Heart right ventricle (tissue), 16 donors: ENCODE measurements at regions not wholly inside any gene's neighbourhood (a gene's known extent, or its start where the extent isn't known, plus 50 kb on each side); places are given as distances from the start of the nearest gene placed in this dataset.

Experiments used
- ATAC-seq, 8 donors: fragments of 200-7000 bp; cut with Tn5 transposase; one replicate each; pipeline ENCODE4 v1.9.1; 2020; ENCODE audit warnings: mild to moderate bottlenecking in 8 of 8, moderate library complexity in 8 of 8, moderate number of reproducible peaks in 1 of 8
- DNase-seq, 2 donors: peaks; one replicate each; pipeline ENCODE4 v3.0.0-alpha.2; 2020
- H3K27ac ChIP-seq, 10 donors: fragments of 200-600 bp; sonication (generic) in 2 of 10; one replicate each; pipeline versions ENCODE4 v1.5.0 to v1.8.0; 2020 to 2022; ENCODE audit warnings: mild to moderate bottlenecking in 3 of 10
- H3K27me3 ChIP-seq, 7 donors: fragments of 200-600 bp; one replicate each; pipeline ENCODE4 v1.8.0; 2021 to 2022; ENCODE audit warnings: mild to moderate bottlenecking in 2 of 7
- H3K36me3 ChIP-seq, 9 donors: fragments of 200-600 bp; sonication (generic) in 1 of 9; one replicate each; pipeline versions ENCODE4 v1.5.0 to v1.8.0; 2020 to 2022; ENCODE audit warnings: mild to moderate bottlenecking in 2 of 9
- H3K4me1 ChIP-seq, 9 donors: fragments of 200-600 bp; sonication (generic) in 1 of 9; one replicate each; pipeline versions ENCODE4 v1.5.0 to v1.8.0; 2020 to 2022; ENCODE audit warnings: mild to moderate bottlenecking in 4 of 9
- H3K4me3 ChIP-seq, 10 donors: fragments of 200-600 bp; sonication (generic) in 2 of 10; one replicate each; pipeline versions ENCODE4 v1.5.0 to v1.8.0; 2020 to 2022; ENCODE audit warnings: mild to moderate bottlenecking in 7 of 10, moderate library complexity in 2 of 10
- H3K9me3 ChIP-seq, 11 donors: fragments of 200-600 bp in 10 of 11; sonication (generic) in 2 of 11; one replicate each; pipeline versions ENCODE4 v1.5.0 to v1.8.0; 2013 to 2022; ENCODE audit warnings: mild to moderate bottlenecking in 2 of 11, control low read depth in 1 of 11, moderate library complexity in 1 of 11
- CTCF ChIP-seq, 9 donors: fragments of 200-600 bp; sonication (generic) in 2 of 9; IDR thresholded peaks; one replicate each; pipeline versions ENCODE4 v1.5.0 to v1.8.0; 2021 to 2022; ENCODE audit warnings: antibody characterized with exemption in 9 of 9, mild to moderate bottlenecking in 5 of 9, moderate library complexity in 1 of 9
- WGBS, 2 donors: extraction: QIAGEN DNeasy Blood & Tissue Kit; methylation state at CpG; one replicate each; pipeline ENCODE4 v1.1.7; 2013; ENCODE audit warnings: inconsistent platforms in 1 of 2; 5-methylcytosine and 5-hydroxymethylcytosine counted together
- intact Hi-C, 10 donors: fragments of 100-400 bp; cut with DNase I; formaldehyde crosslinking; loops; one replicate each; pipeline versions ENCODE4 v1.11.1 to v1.14.2; 2022
- donor health status: Arrhythmogenic right ventricular cardiomyopathy.
- donor health status: ischemic (EF 13 %, LVEDD 7.1; RV severe dilation, severe dysfunction).
- donor health status: healthy with polysubstance abuse.
- donor health status: DM: no; HTN: yes; CAD: no.
- donor health status: DM: no; HTN: no; CAD: no.
- donor health status: ischemic (EF 25% LVEDD 6.9; RV normal size, moderate dysfunction).
- donor health status: ischemic (EF 25% LVEDD 5.7; RV mildly dilated, moderate dysfunction).
- donor health status: healthy.
- donor health status: DM: yes; HTN: yes; CAD: no.
- donor health status: Ischemic cardiomyopathy.
- donor health status: ischemic (EF 35%, LVEDD 5.7; RV mildly dilated, moderate dysfunction).
- donor health status: nonischemic (EF 11% LVEDD 7.7; RV severe dilation, severe dysfunction).
- donor health status: DM: yes; HTN: yes; CAD: no.
- donor health status: PGD.
- donor health status: ischemic (EF 29% LVEDD 5.4; RV normal size, mild dysfunction).
- donor health status: nonischemic (EF 23%, LVEDD 6.1; RV moderate dilation, normal function).

GRCh38 chr18:43525169-43525568 is 247.9 kb upstream of the SYT4 start:
- Histone ChIP-seq H3K27ac (no peak overlapping the region), H3K4me1 (no peaks in the 10 kb centered on the region), H3K27me3 (no peaks in the 10 kb centered on the region), H3K36me3 (no peaks in the 10 kb centered on the region), H3K9me3 (no peaks in the 10 kb centered on the region), H3K4me3 (no peak overlapping the region)
- peak in 1 of 8 donors; percentile 63 for ATAC-seq
- 17 to 19% methylated on average over 2 of the region's 2 CpGs for WGBS, 2 donors
- TF ChIP-seq CTCF (IDR thresholded peaks at IDR 0.05): no peak
- intact Hi-C loops: no loop called here
- DNase-seq: peak in 1 of 2 donors; percentile 16

GRCh38 chr18:43526426-43527145 is 249.3 kb upstream of the SYT4 start:
- no peaks in the 10 kb centered on the region for H3K9me3 ChIP-seq
- TF ChIP-seq CTCF (IDR thresholded peaks at IDR 0.05): no peak
- H3K4me1 ChIP-seq: no peaks in the 10 kb centered on the region
- H3K4me3 ChIP-seq: no peak overlapping the region
- H3K27ac ChIP-seq: no peak overlapping the region
- ATAC-seq (no peak), DNase-seq (no peak)
- 39 to 50% methylated on average over 2 of the region's 2 CpGs for WGBS, 2 donors
- H3K27me3 ChIP-seq: no peaks in the 10 kb centered on the region
- H3K36me3 ChIP-seq: no peaks in the 10 kb centered on the region
- intact Hi-C loops: no loop called here

- Histone ChIP-seq H3K4me3 (no peak overlapping the region), H3K4me1 (no peaks in the 10 kb centered on the region), H3K9me3 (no peaks in the 10 kb centered on the region), H3K27ac (no peak overlapping the region), H3K36me3 (no peaks in the 10 kb centered on the region), H3K27me3 (no peaks in the 10 kb centered on the region)
- intact Hi-C loops: no loop called here
- TF ChIP-seq CTCF (IDR thresholded peaks at IDR 0.05): no peak
- DNase-seq (no peak), ATAC-seq (no peak)
- WGBS, 2 donors: 92 to 94% methylated on average over 3 of the region's 3 CpGs
Measured at GRCh38 chr18:43531438-43531837, 254.1 kb upstream of the SYT4 start.

- ATAC-seq: no peak
Measured at GRCh38 chr18:43533371-43533770, 256.1 kb upstream of the SYT4 start.

More at GRCh38 chr18:43533371-43533770, 256.1 kb upstream of the SYT4 start:
- intact Hi-C loops: no loop called here
- Histone ChIP-seq H3K27ac (no peak overlapping the region), H3K36me3 (no peaks in the 10 kb centered on the region), H3K27me3 (no peaks in the 10 kb centered on the region), H3K9me3 (no peaks in the 10 kb centered on the region), H3K4me3 (no peak overlapping the region), H3K4me1 (no peaks in the 10 kb centered on the region)
- no peak for TF ChIP-seq CTCF (IDR thresholded peaks at IDR 0.05)
- whole genome bisulfite sequencing, 2 donors: 91 to 92% methylated on average over 1 of the region's 1 CpG
- DNase-seq: no peak
